ENCODE measurements at regions not wholly inside any gene's neighbourhood (a gene's known extent, or its start where the extent isn't known, plus 50 kb on each side); places are given as distances from the start of the nearest gene placed in this dataset.

DNA sequence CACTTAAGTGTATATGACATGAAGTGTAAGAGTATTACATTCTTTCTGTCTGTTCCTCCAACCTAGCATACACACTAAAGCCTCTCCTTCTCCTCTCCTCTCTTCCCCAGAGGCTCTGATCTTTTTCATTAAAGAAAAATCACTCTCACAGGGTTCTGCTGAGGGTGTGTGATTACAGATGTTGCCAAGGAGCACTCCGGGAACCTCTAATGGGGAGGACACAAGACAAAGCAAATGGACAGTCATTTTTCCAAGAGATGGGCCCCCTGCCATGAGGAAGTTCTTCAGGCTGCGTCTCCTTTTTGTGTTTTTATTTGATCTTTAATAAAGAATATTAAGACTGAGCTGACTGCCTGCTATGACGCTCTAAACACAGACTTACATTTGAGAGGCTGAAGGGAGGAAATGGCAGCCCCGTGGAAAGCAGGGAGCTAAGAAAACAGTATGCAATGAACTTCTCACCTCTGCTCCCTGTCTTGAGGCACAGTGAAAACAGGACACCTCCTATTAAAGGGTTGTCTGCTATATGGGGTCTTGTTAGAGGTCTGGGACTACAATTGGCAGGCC is 578.1 kb downstream of the PIK3C3 start:
- no peak for DNase-seq
- no peak for TF ChIP-seq POLR2AphosphoS5 (IDR thresholded peaks at IDR 0.05)
- TF ChIP-seq, protein P1, sequence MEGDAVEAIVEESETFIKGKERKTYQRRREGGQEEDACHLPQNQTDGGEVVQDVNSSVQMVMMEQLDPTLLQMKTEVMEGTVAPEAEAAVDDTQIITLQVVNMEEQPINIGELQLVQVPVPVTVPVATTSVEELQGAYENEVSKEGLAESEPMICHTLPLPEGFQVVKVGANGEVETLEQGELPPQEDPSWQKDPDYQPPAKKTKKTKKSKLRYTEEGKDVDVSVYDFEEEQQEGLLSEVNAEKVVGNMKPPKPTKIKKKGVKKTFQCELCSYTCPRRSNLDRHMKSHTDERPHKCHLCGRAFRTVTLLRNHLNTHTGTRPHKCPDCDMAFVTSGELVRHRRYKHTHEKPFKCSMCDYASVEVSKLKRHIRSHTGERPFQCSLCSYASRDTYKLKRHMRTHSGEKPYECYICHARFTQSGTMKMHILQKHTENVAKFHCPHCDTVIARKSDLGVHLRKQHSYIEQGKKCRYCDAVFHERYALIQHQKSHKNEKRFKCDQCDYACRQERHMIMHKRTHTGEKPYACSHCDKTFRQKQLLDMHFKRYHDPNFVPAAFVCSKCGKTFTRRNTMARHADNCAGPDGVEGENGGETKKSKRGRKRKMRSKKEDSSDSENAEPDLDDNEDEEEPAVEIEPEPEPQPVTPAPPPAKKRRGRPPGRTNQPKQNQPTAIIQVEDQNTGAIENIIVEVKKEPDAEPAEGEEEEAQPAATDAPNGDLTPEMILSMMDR (IDR thresholded peaks at IDR 0.05) = no peak
- no peak for TF ChIP-seq POLR2A (IDR thresholded peaks at IDR 0.05)
- no peak for TF ChIP-seq EP300 (IDR thresholded peaks at IDR 0.05; ENCODE audit: low read depth)
- in situ Hi-C loops (cut with MboI; ENCODE audit: low pct_ligation_motif_present in 1 of 4, low pct_unique_long_range_greater_than_20kb in 1 of 4, low sequenced_read_pairs in 3 of 4) (no loop called here), intact Hi-C loops (cut with DNase I; ENCODE audit: low total_unique reads) (no loop called here)
- H3K4me1 ChIP-seq = peaks cover 0 to 5% (median 0%) of the 10 kb centered on the region in 4 donors
- WGBS, 2 donors (ENCODE audit: low coverage in 1 of 2) = 53% methylated on average over 4 of the region's 4 CpGs; no CpG with 5 or more reads in 1 of the 2 donors
- no peak overlapping the region for H3K4me3 ChIP-seq
- H3K27ac ChIP-seq = no peak overlapping the region
- no peaks in the 10 kb centered on the region for H3K9me3 ChIP-seq
- no peaks in the 10 kb centered on the region for H3K36me3 ChIP-seq
- H3K27me3 ChIP-seq = no peaks in the 10 kb centered on the region

DNA sequence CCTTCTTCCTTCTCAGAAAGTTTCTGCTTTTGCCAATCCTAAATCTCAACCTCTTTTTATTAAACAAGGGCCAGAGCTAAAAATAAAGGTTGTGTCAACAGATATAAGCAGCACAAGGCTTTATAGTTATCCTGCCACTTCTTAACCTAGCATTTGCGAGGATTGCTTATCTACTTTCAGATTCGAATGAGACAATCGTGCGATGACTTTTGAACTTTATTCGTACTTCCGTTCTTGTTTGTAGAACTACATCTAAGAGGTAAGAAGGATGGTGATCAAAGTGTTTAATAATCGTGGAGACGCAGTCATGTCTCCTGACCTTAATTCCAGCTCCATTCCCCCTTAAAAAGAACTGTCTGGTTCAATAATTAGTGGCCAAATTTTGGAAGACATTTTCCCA is 578.6 kb downstream of the PIK3C3 start:
- 30 to 45% methylated on average over 8 of the region's 8 CpGs for WGBS, 2 donors (ENCODE audit: low coverage in 1 of 2)
- intact Hi-C loops (cut with DNase I; ENCODE audit: low total_unique reads) (no loop called here), in situ Hi-C loops (cut with MboI; ENCODE audit: low pct_ligation_motif_present in 1 of 4, low pct_unique_long_range_greater_than_20kb in 1 of 4, low sequenced_read_pairs in 3 of 4) (no loop called here)
- Histone ChIP-seq H3K9me3 (no peaks in the 10 kb centered on the region), H3K4me1 (peaks cover 0 to 5% (median 0%) of the 10 kb centered on the region in 4 donors), H3K27ac (no peak overlapping the region), H3K27me3 (no peaks in the 10 kb centered on the region), H3K36me3 (no peaks in the 10 kb centered on the region), H3K4me3 (no peak overlapping the region)
- no peak for DNase-seq
- no peak for TF ChIP-seq EP300 (IDR thresholded peaks at IDR 0.05; ENCODE audit: low read depth)
- TF ChIP-seq, protein P1 (IDR thresholded peaks at IDR 0.05) = no peak
- TF ChIP-seq POLR2AphosphoS5 (IDR thresholded peaks at IDR 0.05) = no peak
- no peak for TF ChIP-seq POLR2A (IDR thresholded peaks at IDR 0.05)

DNA sequence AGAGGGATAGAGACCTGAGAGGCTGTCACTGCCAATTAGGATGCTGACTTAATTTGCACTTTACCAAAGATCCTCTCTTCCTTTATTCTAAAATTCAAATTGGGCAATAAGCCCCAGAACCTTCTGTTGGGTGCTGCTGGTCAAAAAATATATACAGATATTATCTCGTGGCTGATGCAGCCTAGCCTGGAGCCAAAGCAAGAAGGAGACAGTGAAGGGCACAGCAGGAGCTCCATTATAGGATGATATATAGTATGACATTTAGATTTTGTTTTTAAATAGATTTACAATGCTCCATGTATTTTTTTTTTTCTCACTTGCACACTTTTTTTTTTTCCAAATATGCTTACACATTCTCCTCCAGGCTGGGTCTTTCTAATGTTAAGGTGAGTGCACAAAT is 579.3 kb downstream of the PIK3C3 start:
- H3K27me3 ChIP-seq = no peaks in the 10 kb centered on the region
- in situ Hi-C loops (cut with MboI; ENCODE audit: low pct_ligation_motif_present in 1 of 4, low pct_unique_long_range_greater_than_20kb in 1 of 4, low sequenced_read_pairs in 3 of 4) = no loop called here
- H3K4me3 ChIP-seq = no peak overlapping the region
- no peaks in the 10 kb centered on the region for H3K9me3 ChIP-seq
- 45 to 62% methylated on average over 1 of the region's 1 CpG for WGBS, 2 donors (ENCODE audit: low coverage in 1 of 2)
- no peak for DNase-seq
- TF ChIP-seq POLR2AphosphoS5 (IDR thresholded peaks at IDR 0.05) (no peak), POLR2A (IDR thresholded peaks at IDR 0.05) (no peak), EP300 (IDR thresholded peaks at IDR 0.05; ENCODE audit: low read depth) (no peak)
- TF ChIP-seq, protein P1 (IDR thresholded peaks at IDR 0.05) = no peak
- peaks cover 0 to 5% (median 0%) of the 10 kb centered on the region in 4 donors for H3K4me1 ChIP-seq
- H3K27ac ChIP-seq = no peak overlapping the region
- H3K36me3 ChIP-seq = no peaks in the 10 kb centered on the region
- intact Hi-C loops (cut with DNase I; ENCODE audit: low total_unique reads) = no loop called here

DNA sequence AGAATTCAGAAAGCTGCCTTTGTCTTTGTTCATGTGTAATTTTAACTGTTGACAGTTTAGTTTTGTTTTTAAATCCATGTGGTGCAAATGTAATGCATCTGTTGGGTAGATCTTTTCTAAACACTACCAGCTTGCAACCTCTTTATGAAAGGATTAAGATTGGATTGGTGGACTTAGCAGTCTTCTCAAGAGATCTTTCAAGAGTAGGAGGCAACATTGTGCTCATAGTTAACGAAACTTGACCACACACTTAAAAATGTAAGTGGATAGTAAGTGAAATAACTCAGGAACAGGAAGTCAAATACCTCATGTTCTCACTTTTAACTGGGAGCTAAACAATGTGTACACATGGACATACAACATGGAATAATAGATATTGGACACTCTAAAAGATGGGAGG is 579.0 kb downstream of the RIT2 start:
- H3K27me3 ChIP-seq = no peaks in the 10 kb centered on the region
- no peak for DNase-seq
- peaks cover 0 to 5% (median 0%) of the 10 kb centered on the region in 4 donors for H3K4me1 ChIP-seq
- intact Hi-C loops (cut with DNase I; ENCODE audit: low total_unique reads) (no loop called here), in situ Hi-C loops (cut with MboI; ENCODE audit: low pct_ligation_motif_present in 1 of 4, low pct_unique_long_range_greater_than_20kb in 1 of 4, low sequenced_read_pairs in 3 of 4) (no loop called here)
- H3K27ac ChIP-seq = no peak overlapping the region
- 60 to 64% methylated on average over 1 of the region's 1 CpG for WGBS, 2 donors (ENCODE audit: low coverage in 1 of 2)
- H3K4me3 ChIP-seq = no peak overlapping the region
- TF ChIP-seq POLR2A (IDR thresholded peaks at IDR 0.05) (no peak), POLR2AphosphoS5 (IDR thresholded peaks at IDR 0.05) (no peak), EP300 (IDR thresholded peaks at IDR 0.05; ENCODE audit: low read depth) (no peak)
- TF ChIP-seq, protein P1 (IDR thresholded peaks at IDR 0.05) = no peak
- H3K9me3 ChIP-seq = no peaks in the 10 kb centered on the region
- no peaks in the 10 kb centered on the region for H3K36me3 ChIP-seq
